ENCODE measurements at regions not wholly inside any gene's neighbourhood (a gene's known extent, or its start where the extent isn't known, plus 50 kb on each side); places are given as distances from the start of the nearest gene placed in this dataset.

DNA sequence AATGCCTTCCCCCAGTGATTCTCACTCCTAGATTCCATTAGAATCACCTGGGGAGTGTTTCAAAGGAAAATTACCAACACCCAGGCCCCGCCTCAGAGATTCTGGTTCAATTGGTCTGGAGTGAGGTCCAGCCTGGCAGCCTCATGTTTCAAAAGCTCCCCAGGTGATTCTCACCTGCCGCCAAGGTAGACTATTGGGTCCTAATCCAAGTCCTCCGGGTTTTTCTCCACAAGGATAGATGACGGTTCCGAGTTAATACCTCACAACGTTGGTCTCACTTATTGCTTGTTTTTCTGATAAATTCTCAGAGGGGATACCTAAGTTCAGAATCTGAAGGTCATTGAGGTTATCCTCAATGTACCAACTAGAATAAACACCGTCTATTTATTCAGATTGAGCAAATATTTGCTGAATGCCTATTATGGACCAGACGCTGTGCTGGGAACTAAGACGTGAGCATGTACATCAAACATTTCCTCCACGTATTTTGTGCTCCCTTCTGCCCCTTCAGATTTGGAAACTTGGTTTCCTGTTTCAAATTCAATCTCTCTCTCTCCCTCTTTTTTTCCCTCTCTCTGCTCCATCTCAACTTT lies 97.5 kb downstream of the SEC16B start:
- TF ChIP-seq POLR2AphosphoS5 (IDR thresholded peaks at IDR 0.05) (no peak), POLR2A (IDR thresholded peaks at IDR 0.05) (no peak), EP300 (IDR thresholded peaks at IDR 0.05) (no peak)
- TF ChIP-seq, protein P1, sequence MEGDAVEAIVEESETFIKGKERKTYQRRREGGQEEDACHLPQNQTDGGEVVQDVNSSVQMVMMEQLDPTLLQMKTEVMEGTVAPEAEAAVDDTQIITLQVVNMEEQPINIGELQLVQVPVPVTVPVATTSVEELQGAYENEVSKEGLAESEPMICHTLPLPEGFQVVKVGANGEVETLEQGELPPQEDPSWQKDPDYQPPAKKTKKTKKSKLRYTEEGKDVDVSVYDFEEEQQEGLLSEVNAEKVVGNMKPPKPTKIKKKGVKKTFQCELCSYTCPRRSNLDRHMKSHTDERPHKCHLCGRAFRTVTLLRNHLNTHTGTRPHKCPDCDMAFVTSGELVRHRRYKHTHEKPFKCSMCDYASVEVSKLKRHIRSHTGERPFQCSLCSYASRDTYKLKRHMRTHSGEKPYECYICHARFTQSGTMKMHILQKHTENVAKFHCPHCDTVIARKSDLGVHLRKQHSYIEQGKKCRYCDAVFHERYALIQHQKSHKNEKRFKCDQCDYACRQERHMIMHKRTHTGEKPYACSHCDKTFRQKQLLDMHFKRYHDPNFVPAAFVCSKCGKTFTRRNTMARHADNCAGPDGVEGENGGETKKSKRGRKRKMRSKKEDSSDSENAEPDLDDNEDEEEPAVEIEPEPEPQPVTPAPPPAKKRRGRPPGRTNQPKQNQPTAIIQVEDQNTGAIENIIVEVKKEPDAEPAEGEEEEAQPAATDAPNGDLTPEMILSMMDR (IDR thresholded peaks at IDR 0.05) = no peak
